ENCODE measurements at regions not wholly inside any gene's neighbourhood (a gene's known extent, or its start where the extent isn't known, plus 50 kb on each side); places are given as distances from the start of the nearest gene placed in this dataset.
"Not testable (repeated sequence)": the region's sequence is repeated elsewhere in the genome, so short reads cannot be mapped to it uniquely, and the experiment has no call there.

DNA sequence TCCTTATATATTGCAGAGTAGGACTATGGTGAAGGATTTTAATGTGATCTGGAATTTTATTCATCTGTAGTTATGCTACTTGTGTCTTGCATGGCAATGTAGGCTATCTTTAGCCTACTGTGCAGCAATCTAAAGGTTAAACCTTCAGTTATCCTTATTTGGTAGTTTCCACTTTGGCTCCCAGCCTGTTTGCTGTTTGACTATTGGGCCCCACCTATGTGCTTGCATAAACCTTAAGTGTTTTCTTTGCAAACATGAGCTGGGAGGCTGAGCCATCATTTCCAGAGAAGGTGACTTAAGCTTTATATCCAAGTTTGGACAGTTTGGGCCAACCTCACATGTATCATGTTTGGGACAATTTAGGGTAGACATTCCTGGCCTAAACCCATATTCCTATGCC is 537.5 kb downstream of the BTBD3 start:
- DNase-seq (ENCODE audit: low read depth, low spot score) = no peak

DNA sequence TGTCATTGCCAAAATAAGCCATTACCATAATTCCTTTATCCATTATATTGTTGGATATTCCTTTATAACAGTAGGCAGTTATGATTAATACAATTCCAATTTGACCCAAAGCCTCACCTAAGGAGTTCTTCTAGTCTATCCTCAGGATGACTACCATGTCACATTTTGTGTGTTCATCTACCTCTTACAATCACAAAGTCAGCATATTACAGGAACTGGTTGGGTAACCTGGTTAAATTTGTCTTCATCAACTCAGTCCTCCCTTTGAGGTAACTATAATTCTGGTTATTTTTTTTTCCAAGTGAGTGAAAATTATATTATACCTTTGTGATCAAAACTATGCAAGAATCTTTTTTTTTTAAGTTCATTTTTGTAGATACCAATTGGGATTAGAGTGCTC is 540.5 kb downstream of the BTBD3 start:
- no peak for DNase-seq (ENCODE audit: low read depth, low spot score)

- DNase-seq (ENCODE audit: low read depth, low spot score) = no peak
Measured at GRCh38 chr20:12464036-12464435, 544.7 kb upstream of the SPTLC3 start.

DNA sequence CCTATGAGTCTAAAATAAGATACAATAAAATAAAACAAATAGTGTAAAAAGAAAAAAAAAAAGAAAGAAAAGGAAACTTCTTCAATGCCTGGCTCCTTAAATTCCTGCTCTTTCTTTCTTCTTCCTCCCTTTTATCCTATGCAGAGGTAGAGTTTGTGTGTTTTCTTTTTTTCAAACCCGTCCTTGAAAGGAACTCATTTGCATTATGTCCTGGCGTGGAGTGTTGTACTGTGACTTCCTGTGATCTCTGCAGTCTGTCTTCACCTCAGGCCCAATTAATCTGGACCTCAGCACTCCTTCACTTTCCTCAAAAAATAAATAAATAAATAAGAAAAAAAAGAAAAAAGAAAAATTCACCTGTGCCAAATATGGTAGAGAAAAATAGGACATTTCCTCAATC is 541.9 kb upstream of the SPTLC3 start:
- DNase-seq (ENCODE audit: low read depth, low spot score) = no peak

- DNase-seq (ENCODE audit: low read depth, low spot score) = no peak
Measured at GRCh38 chr20:12467758-12468157, 541.0 kb upstream of the SPTLC3 start.

- no peak for DNase-seq (ENCODE audit: low read depth, low spot score)
Measured at GRCh38 chr20:12482661-12483060, 526.1 kb upstream of the SPTLC3 start.

- DNase-seq (ENCODE audit: low read depth, low spot score) = no peak
Measured at GRCh38 chr20:12502443-12502842, 506.3 kb upstream of the SPTLC3 start.

- no peak for DNase-seq (ENCODE audit: low read depth, low spot score)
Measured at GRCh38 chr20:12504779-12505178, 504.0 kb upstream of the SPTLC3 start.

DNA sequence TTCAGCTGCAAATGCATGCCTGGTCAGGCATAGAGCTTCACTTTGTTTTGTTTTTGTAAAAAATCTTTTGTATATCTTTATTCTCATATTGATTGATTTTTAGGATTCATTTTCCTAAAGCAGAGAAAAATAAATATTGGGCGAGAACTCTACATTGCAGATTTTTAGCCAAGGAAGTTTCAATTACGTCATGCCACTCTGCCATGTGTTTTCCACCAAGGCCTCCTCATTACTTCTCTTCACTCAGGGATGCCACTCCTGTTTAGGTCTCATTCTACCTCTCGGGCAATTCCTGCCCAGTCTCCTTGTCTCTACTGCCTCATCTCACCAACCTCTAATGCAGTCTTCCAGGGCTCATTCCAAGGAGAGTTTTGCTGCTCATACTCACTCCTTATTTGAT is 497.3 kb upstream of the SPTLC3 start:
- no peak for DNase-seq (ENCODE audit: low read depth, low spot score)

- DNase-seq (ENCODE audit: low read depth, low spot score) = no peak
Measured at GRCh38 chr20:12512755-12513154, 496.0 kb upstream of the SPTLC3 start.

GRCh38 chr20:12528104-12528503 is 480.7 kb upstream of the SPTLC3 start:
- DNase-seq (ENCODE audit: low read depth, low spot score) = no peak

GRCh38 chr20:12528591-12529041 is 480.2 kb upstream of the SPTLC3 start:
- no peak for DNase-seq (ENCODE audit: low read depth, low spot score)

DNA sequence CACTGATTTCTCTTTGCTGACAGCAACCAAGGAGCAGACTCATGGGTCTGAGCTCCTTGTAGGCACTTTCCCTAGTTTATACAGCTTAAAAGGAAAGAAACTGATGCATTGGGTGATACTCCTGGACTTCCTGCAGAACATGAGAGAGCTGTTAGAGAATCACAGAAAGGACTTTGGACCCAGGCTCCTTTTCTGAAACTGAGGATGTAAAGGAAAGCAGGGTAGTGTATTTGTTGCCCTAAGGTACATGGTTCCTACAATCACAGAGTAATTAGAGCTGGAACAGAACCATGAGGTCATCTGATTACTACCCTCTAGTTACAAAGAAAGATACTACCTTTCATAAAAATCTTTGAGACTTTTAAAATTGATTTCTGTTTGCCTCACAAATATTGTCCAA is 477.1 kb upstream of the SPTLC3 start:
- DNase-seq (ENCODE audit: low read depth, low spot score) = no peak

- DNase-seq (ENCODE audit: low read depth, low spot score) = no peak
Measured at GRCh38 chr20:12535316-12535715, 473.5 kb upstream of the SPTLC3 start.

- no peak for DNase-seq (ENCODE audit: low read depth, low spot score)
Measured at GRCh38 chr20:12535770-12536169, 473.0 kb upstream of the SPTLC3 start.

DNA sequence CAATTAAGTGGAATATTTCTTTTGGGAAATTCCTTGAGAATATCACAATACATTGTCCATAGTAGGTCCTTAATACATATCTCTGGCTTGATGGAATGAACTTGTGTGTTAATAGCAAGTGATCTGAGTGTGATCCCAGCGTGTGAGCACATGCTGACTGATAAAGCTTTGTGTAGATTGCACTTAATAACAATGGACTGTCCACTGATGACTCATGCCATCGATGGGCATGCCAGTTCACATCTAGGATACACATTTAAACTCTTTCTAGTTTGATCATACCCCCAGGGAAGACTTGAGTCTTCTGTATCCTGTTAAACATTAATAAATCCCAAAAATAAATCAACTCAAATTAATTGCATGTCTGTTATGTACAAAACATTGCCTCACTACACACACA is 454.3 kb upstream of the SPTLC3 start:
- no peak for DNase-seq (ENCODE audit: low read depth, low spot score)

DNA sequence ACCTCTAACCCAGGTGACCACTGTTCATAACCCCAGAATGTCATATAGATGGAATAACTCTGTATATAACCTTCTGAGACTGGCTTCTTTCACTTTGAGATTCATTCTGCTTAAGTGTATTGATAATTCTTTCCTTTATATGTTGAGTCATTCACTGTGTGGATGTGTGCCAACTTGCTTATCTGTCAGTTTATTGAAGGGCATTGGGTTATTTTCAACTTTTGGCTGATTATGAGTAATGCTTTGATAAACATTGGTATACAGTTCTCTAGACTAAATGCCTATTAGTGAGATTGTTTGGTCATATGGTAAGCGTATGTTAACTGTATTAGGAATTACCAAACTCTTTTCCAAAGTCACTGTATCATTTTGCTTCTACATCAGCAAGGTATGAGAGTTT is 453.4 kb upstream of the SPTLC3 start:
- no peak for DNase-seq (ENCODE audit: low read depth, low spot score)

GRCh38 chr20:12555849-12556248 is 452.9 kb upstream of the SPTLC3 start:
- DNase-seq (ENCODE audit: low read depth, low spot score) = not testable (repeated sequence)

- no peak for DNase-seq (ENCODE audit: low read depth, low spot score)
Measured at GRCh38 chr20:12557224-12557623, 451.5 kb upstream of the SPTLC3 start.

GRCh38 chr20:12564979-12565378 is 443.8 kb upstream of the SPTLC3 start:
- DNase-seq (ENCODE audit: low read depth, low spot score) = no peak

DNA sequence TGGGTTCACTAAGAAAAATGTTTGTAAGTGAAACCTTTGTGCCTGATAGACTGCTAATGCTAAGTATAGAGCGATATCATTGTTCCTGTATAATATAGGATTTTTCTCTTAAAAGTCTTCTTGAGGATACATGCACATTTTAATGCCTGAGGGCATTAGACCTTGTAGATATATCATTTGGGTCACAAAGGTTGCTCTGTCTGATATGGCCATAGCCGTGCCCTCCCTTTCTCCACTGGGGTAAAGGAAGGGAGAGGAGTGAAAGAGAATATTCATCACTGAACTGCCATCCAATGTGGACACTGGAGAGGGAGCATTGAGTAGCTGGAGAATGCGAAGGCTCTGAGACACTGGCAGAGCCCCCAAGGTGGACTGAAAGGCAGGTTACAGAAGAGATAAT is 442.2 kb upstream of the SPTLC3 start:
- no peak for DNase-seq (ENCODE audit: low read depth, low spot score)

DNA sequence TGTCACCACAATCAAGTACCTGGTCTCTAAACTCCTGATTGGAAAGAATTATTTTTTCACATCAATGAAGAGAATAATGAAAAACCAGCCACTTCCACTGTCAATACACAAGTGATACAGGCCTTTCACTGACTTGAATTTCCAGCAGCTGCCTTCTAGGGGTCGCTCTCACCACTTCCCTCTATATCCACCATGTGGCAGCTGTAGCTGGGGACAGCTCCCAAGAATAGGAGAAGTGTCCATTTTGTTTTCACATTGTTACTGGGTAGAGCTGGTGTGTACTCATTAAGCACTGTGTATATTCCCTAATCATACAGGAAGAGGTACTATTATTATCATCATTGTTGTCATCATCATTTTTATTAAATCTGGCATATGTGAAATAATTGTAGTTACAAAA is 438.4 kb upstream of the SPTLC3 start:
- DNase-seq (ENCODE audit: low read depth, low spot score) = no peak

GRCh38 chr20:12573442-12573841 is 435.3 kb upstream of the SPTLC3 start:
- no peak for DNase-seq (ENCODE audit: low read depth, low spot score)

DNA sequence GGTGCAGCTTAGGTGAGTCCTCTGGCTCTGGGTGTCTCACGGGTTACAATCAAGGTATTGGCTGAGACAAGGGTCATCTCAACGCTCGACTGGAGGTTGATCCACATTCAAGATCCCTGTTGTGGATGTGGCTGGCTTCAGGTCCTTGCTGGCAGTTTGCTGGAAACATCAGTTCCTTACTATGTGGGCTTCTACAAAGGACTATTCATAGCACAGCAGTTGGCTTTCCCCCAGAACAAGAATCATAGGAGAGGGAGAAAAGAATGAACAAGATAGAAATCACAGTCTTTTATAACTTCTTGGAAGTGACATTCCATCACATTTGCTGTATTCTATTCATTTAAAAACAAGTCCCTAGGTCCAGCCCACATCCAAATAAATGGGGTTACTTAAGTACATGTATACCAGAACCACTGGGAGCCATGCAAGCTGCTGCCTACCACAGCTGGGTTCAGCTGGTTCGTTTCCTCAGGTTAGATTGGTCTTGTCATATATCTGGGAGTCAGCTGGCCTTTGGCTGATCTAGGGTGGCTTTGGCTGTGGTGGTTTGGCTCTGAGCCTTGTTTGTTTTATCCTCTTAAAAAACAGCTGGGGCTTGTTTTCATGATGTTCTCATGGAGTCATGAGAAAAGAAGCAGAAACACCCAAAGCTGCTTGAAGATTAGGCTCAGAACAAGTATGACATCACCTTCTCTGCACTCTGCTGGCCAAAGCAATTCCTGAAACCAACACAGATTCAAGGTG is 433.2 kb upstream of the SPTLC3 start:
- DNase-seq (ENCODE audit: low read depth, low spot score) = no peak
